H1 (cell line): ENCODE measurements at regions not wholly inside any gene's neighbourhood (a gene's known extent, or its start where the extent isn't known, plus 50 kb on each side); places are given as distances from the start of the nearest gene placed in this dataset.

ENCODE experiments used
- CBX5 ChIP-seq: fragments of 300-800, 300-1000 bp; sonication (generic); IDR thresholded peaks from 2 replicates; pipeline ENCODE4 v1.7.1; 2016; ENCODE audit warnings: antibody characterized with exemption, low read length, low read depth
- CREB1 ChIP-seq: IDR thresholded peaks from 2 replicates; pipeline ENCODE4 v1.6.1; 2012; ENCODE audit warnings: inconsistent platforms
- HDAC2 ChIP-seq, 2 experiments: fragments of 300-600 bp in 1 of 2; sonication (generic) in 1 of 2; IDR thresholded peaks; 2 replicates each; pipeline ENCODE4 v1.6.1; 2011 to 2012; ENCODE audit warnings: low read depth in 2 of 2, low read length in 2 of 2, mild to moderate bottlenecking in 2 of 2, moderate library complexity in 2 of 2, borderline replicate concordance in 1 of 2, inconsistent platforms in 1 of 2
- MAFK ChIP-seq: IDR thresholded peaks from 2 replicates; pipeline ENCODE4 v1.6.1; 2012; ENCODE audit warnings: low read depth, mild to moderate bottlenecking, improper control_type of control experiment, low read length
- PHF8 ChIP-seq: fragments of 200-600 bp; sonication (generic); conservative IDR thresholded peaks from 2 replicates; pipeline ENCODE4 v1.7.1; 2012; ENCODE audit warnings: low read depth, mild to moderate bottlenecking, inconsistent platforms, low read length, moderate library complexity
- POLR2A ChIP-seq, 2 experiments: IDR thresholded peaks; 1 replicate in 1 of 2; 2 replicates in 1 of 2; pipeline ENCODE4 v1.6.1; 2011; ENCODE audit warnings: low read depth in 2 of 2, low read length in 2 of 2, mild to moderate bottlenecking in 2 of 2; ENCODE audit errors: control extremely low read depth in 1 of 2
- POLR2AphosphoS5 ChIP-seq: IDR thresholded peaks from 2 replicates; pipeline ENCODE4 v1.6.1; 2011; ENCODE audit warnings: low read depth, low read length
- TBP ChIP-seq: IDR thresholded peaks from 2 replicates; pipeline ENCODE4 v1.6.1; 2011; ENCODE audit warnings: low read depth, low read length, improper control_type of control experiment
- TF ChIP-seq, protein P1 (sequence below), 3 experiments: IDR thresholded peaks; 1 replicate in 2 of 3; 2 replicates in 1 of 3; pipeline versions ENCODE4 v1.5.1 to v1.6.1; 2011; ENCODE audit warnings: low read length in 3 of 3, mild to moderate bottlenecking in 3 of 3, inconsistent platforms in 2 of 3, low read depth in 1 of 3, moderate library complexity in 1 of 3; ENCODE audit not compliant: insufficient read depth in 1 of 3; ENCODE audit errors: control extremely low read depth in 1 of 3

DNA sequence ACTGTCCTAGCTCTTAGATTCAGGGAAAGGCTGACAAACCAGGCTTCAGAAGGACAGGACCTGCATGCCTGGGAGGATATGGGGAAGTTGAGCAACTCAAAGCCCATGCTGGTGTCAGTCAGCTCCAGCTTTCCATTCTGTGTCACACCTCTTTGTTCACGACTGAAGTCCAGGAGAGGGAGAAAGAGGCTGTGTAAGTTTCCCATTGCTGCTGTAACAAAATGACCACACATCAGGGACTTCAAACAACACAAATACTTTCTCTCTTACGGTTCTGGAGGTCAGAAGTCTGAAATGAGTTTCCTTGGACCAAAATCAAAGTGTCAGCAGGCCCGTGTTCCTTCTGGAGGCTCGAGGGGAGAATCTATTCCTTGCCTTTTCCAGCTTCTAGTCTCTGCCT lies 50.6 kb upstream of the STX18 start:
- TF ChIP-seq POLR2A (IDR thresholded peaks at IDR 0.05; ENCODE audit: control extremely low read depth in 1 of 2, low read depth in 2 of 2, low read length in 2 of 2): no peak
- no peak for TF ChIP-seq HDAC2 (IDR thresholded peaks at IDR 0.05; ENCODE audit: borderline replicate concordance in 1 of 2, low read depth in 2 of 2, low read length in 2 of 2)
- TF ChIP-seq CBX5: no peak
- TF ChIP-seq TBP: no peak
- TF ChIP-seq, protein P1, sequence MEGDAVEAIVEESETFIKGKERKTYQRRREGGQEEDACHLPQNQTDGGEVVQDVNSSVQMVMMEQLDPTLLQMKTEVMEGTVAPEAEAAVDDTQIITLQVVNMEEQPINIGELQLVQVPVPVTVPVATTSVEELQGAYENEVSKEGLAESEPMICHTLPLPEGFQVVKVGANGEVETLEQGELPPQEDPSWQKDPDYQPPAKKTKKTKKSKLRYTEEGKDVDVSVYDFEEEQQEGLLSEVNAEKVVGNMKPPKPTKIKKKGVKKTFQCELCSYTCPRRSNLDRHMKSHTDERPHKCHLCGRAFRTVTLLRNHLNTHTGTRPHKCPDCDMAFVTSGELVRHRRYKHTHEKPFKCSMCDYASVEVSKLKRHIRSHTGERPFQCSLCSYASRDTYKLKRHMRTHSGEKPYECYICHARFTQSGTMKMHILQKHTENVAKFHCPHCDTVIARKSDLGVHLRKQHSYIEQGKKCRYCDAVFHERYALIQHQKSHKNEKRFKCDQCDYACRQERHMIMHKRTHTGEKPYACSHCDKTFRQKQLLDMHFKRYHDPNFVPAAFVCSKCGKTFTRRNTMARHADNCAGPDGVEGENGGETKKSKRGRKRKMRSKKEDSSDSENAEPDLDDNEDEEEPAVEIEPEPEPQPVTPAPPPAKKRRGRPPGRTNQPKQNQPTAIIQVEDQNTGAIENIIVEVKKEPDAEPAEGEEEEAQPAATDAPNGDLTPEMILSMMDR (IDR thresholded peaks at IDR 0.05; ENCODE audit: control extremely low read depth in 1 of 3, insufficient read depth in 1 of 3, low read depth in 1 of 3, low read length in 3 of 3): no peak
- TF ChIP-seq MAFK: no peak
- no peak for TF ChIP-seq POLR2AphosphoS5
- no peak for TF ChIP-seq CREB1
- TF ChIP-seq PHF8: no peak
